NT2/D1 (cell line): ENCODE measurements at regions not wholly inside any gene's neighbourhood (a gene's known extent, or its start where the extent isn't known, plus 50 kb on each side); places are given as distances from the start of the nearest gene placed in this dataset.

Experiments used
- DNase-seq: peaks from one replicate; pipeline ENCODE4 v3.0.0-alpha.2; 2011; ENCODE audit warnings: low read depth, low spot score
- H3K27me3 ChIP-seq: 2 replicates; pipeline ENCODE4 v1.6.0; 2011; ENCODE audit warnings: mild to moderate bottlenecking; ENCODE audit not compliant: insufficient read length, insufficient read depth
- H3K36me3 ChIP-seq: 2 replicates; pipeline ENCODE4 v1.6.1; 2011; ENCODE audit warnings: mild to moderate bottlenecking, low read length, mixed read lengths; ENCODE audit not compliant: insufficient read depth, insufficient read length
- H3K4me1 ChIP-seq: 2 replicates; pipeline ENCODE4 v1.5.1; 2011; ENCODE audit not compliant: insufficient read depth, insufficient read length
- H3K4me3 ChIP-seq: 2 replicates; pipeline ENCODE4 v1.5.1; 2011; ENCODE audit warnings: low read depth; ENCODE audit not compliant: insufficient read length
- H3K9ac ChIP-seq: 2 replicates; pipeline ENCODE4 v1.6.0; 2011; ENCODE audit warnings: low read depth; ENCODE audit not compliant: insufficient read length
- H3K9me3 ChIP-seq: 2 replicates; pipeline ENCODE4 v1.5.1; 2011; ENCODE audit warnings: mild to moderate bottlenecking, low read length; ENCODE audit not compliant: insufficient read depth
- SUZ12 ChIP-seq: IDR thresholded peaks from 2 replicates; pipeline ENCODE4 v1.6.1; 2011; ENCODE audit not compliant: insufficient read length, insufficient read depth; ENCODE audit errors: extremely low read depth
- YY1 ChIP-seq: IDR thresholded peaks from 2 replicates; pipeline ENCODE4 v1.6.1; 2011; ENCODE audit not compliant: insufficient read length, insufficient read depth
- ZNF274 ChIP-seq: IDR thresholded peaks from 2 replicates; pipeline ENCODE4 v1.6.1; 2011; ENCODE audit warnings: mild to moderate bottlenecking, low read depth, low read length

- no peaks in the 10 kb centered on the region for H3K36me3 ChIP-seq
- no peak for DNase-seq
- H3K27me3 ChIP-seq = no peaks in the 10 kb centered on the region
- H3K9ac ChIP-seq = no peak overlapping the region
- H3K4me3 ChIP-seq = no peak overlapping the region
- no peak for TF ChIP-seq YY1
- no peaks in the 10 kb centered on the region for H3K4me1 ChIP-seq
- no peaks in the 10 kb centered on the region for H3K9me3 ChIP-seq
Measured at GRCh38 chr7:136588216-136588615, 280.2 kb upstream of the CHRM2 start.

GRCh38 chr7:136585954-136586670, 282.3 kb upstream of the CHRM2 start:
- H3K9ac ChIP-seq = no peak overlapping the region
- H3K4me1 ChIP-seq = no peaks in the 10 kb centered on the region
- DNase-seq = no peak
- TF ChIP-seq SUZ12 (no peak), ZNF274 (no peak), YY1 (no peak)
- H3K27me3 ChIP-seq = no peaks in the 10 kb centered on the region
- H3K36me3 ChIP-seq = no peaks in the 10 kb centered on the region
- no peaks in the 10 kb centered on the region for H3K9me3 ChIP-seq
- no peak overlapping the region for H3K4me3 ChIP-seq

- no peak for TF ChIP-seq YY1
- TF ChIP-seq SUZ12 = no peak
- no peak for TF ChIP-seq ZNF274
Measured at GRCh38 chr7:136566491-136566890, 302.0 kb upstream of the CHRM2 start.

GRCh38 chr7:136555933-136556332, 312.5 kb upstream of the CHRM2 start:
- H3K27me3 ChIP-seq = no peaks in the 10 kb centered on the region
- no peaks in the 10 kb centered on the region for H3K9me3 ChIP-seq
- no peaks in the 10 kb centered on the region for H3K36me3 ChIP-seq
- H3K4me3 ChIP-seq = no peak overlapping the region
- TF ChIP-seq ZNF274 (no peak), YY1 (no peak), SUZ12 (no peak)
- DNase-seq = no peak
- no peak overlapping the region for H3K9ac ChIP-seq
- H3K4me1 ChIP-seq = no peaks in the 10 kb centered on the region

More at GRCh38 chr7:136566491-136566890, 302.0 kb upstream of the CHRM2 start:
- H3K9me3 ChIP-seq = no peaks in the 10 kb centered on the region
- no peaks in the 10 kb centered on the region for H3K36me3 ChIP-seq
- DNase-seq = no peak
- H3K4me3 ChIP-seq = no peak overlapping the region
- H3K4me1 ChIP-seq = no peaks in the 10 kb centered on the region
- H3K27me3 ChIP-seq = no peaks in the 10 kb centered on the region
- no peak overlapping the region for H3K9ac ChIP-seq

DNA sequence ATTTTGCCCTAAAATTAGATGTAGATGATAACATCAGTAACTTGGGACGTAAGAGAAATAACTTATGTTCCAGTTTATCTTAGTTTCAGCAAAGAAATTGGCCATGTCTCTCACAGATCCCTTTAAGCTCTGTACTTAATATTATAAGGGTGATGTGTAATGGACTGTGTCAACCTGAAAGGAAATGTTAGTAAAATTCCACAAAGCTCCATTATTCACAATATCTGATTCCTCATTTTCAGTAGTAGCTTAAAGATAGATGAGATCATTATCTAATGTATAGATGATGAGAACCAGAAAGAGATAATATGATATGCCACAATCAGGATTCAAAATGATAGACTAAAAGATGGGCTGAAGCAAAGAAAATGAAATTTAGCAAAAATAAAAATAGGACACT, 316.8 kb upstream of the CHRM2 start:
- H3K4me3 ChIP-seq = no peak overlapping the region
- TF ChIP-seq ZNF274 (no peak), SUZ12 (no peak), YY1 (no peak)
- no peak for DNase-seq
- no peaks in the 10 kb centered on the region for H3K36me3 ChIP-seq
- no peaks in the 10 kb centered on the region for H3K27me3 ChIP-seq
- H3K4me1 ChIP-seq = no peaks in the 10 kb centered on the region
- no peaks in the 10 kb centered on the region for H3K9me3 ChIP-seq
- H3K9ac ChIP-seq = no peak overlapping the region

GRCh38 chr7:136549756-136550155, 318.7 kb upstream of the CHRM2 start:
- H3K36me3 ChIP-seq = no peaks in the 10 kb centered on the region
- TF ChIP-seq ZNF274 (no peak), YY1 (no peak), SUZ12 (no peak)
- H3K27me3 ChIP-seq = no peaks in the 10 kb centered on the region
- no peak overlapping the region for H3K4me3 ChIP-seq
- H3K9me3 ChIP-seq = no peaks in the 10 kb centered on the region
- H3K9ac ChIP-seq = no peak overlapping the region
- no peaks in the 10 kb centered on the region for H3K4me1 ChIP-seq
- no peak for DNase-seq

DNA sequence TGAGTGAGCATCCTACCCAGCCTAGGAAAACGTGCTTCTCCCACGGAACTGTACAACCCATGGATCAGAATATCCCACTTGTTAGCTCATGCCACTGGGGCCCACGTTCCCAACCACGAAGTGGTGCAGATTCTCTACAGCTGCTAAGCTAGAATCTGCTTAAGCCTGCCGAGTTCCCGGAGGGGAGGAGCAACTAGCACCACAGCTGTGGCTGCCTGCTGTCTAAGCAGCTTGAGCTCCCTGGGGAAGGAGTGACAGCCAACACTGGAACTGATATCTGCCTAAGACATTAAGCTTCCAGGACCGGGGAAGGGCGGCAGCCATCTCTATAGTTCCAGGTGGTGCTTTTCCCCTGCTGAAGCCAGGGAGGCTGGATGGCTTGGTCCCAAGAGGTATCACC, 334.7 kb upstream of the CHRM2 start:
- TF ChIP-seq ZNF274 (no peak), YY1 (no peak), SUZ12 (no peak)
- Histone ChIP-seq H3K4me3 (no peak overlapping the region), H3K4me1 (no peaks in the 10 kb centered on the region), H3K27me3 (no peaks in the 10 kb centered on the region), H3K9ac (no peak overlapping the region), H3K9me3 (no peaks in the 10 kb centered on the region), H3K36me3 (no peaks in the 10 kb centered on the region)
- no peak for DNase-seq

- Histone ChIP-seq H3K4me1 (no peaks in the 10 kb centered on the region), H3K9ac (no peak overlapping the region), H3K27me3 (no peaks in the 10 kb centered on the region), H3K36me3 (no peaks in the 10 kb centered on the region), H3K4me3 (no peak overlapping the region), H3K9me3 (peaks cover 3% of the 10 kb centered on the region; the same call in 1 of the 2 replicates)
- DNase-seq = no peak
- TF ChIP-seq YY1 = no peak
- TF ChIP-seq ZNF274 = no peak
- no peak for TF ChIP-seq SUZ12
Measured at GRCh38 chr7:136530831-136531230, 337.6 kb upstream of the CHRM2 start.
